Epithelial cell of proximal tubule (primary cell): ENCODE measurements at regions not wholly inside any gene's neighbourhood (a gene's known extent, or its start where the extent isn't known, plus 50 kb on each side); places are given as distances from the start of the nearest gene placed in this dataset.

Source experiments
- DNase-seq: peaks from one replicate; pipeline ENCODE4 v3.0.0-alpha.2; 2011; ENCODE audit warnings: low read depth
- H3K4me3 ChIP-seq: 2 replicates; pipeline ENCODE4 v1.5.1; 2011; ENCODE audit warnings: low read depth, mild to moderate bottlenecking, low read length
- TF ChIP-seq, protein P1 (sequence below): conservative IDR thresholded peaks from 2 replicates; pipeline ENCODE4 v1.5.1; 2012; ENCODE audit warnings: low read depth, mild to moderate bottlenecking, low read length

DNA sequence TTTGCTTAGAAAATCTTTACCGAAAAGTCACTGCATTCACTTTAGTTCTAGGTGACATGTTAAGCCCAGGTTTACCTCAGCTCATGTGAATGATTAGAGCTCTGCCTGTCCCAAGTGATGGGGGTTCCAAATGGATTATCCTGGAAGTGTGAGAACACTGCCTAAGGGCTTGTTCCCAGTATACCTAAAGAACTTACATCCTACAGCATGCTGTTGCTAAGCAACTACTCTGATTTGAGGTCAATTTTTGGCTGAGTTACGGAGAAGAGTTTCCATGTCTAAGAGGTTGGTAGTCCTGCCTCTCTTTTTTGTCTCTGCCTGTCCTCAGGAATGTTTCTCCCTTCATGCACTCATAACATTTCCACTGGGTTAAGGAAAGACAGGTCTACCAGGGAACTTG, 67.6 kb upstream of the UGT2B15 start:
- TF ChIP-seq, protein P1, sequence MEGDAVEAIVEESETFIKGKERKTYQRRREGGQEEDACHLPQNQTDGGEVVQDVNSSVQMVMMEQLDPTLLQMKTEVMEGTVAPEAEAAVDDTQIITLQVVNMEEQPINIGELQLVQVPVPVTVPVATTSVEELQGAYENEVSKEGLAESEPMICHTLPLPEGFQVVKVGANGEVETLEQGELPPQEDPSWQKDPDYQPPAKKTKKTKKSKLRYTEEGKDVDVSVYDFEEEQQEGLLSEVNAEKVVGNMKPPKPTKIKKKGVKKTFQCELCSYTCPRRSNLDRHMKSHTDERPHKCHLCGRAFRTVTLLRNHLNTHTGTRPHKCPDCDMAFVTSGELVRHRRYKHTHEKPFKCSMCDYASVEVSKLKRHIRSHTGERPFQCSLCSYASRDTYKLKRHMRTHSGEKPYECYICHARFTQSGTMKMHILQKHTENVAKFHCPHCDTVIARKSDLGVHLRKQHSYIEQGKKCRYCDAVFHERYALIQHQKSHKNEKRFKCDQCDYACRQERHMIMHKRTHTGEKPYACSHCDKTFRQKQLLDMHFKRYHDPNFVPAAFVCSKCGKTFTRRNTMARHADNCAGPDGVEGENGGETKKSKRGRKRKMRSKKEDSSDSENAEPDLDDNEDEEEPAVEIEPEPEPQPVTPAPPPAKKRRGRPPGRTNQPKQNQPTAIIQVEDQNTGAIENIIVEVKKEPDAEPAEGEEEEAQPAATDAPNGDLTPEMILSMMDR, result no peak
- no peak for DNase-seq

GRCh38 chr4:68744368-68744767, 71.4 kb upstream of the UGT2B10 start:
- TF ChIP-seq, protein P1, result no peak
- H3K4me3 ChIP-seq, result no peak overlapping the region
- no peak for DNase-seq

More for the DNA sequence above, 67.6 kb upstream of the UGT2B15 start:
- H3K4me3 ChIP-seq, result no peak overlapping the region

DNA sequence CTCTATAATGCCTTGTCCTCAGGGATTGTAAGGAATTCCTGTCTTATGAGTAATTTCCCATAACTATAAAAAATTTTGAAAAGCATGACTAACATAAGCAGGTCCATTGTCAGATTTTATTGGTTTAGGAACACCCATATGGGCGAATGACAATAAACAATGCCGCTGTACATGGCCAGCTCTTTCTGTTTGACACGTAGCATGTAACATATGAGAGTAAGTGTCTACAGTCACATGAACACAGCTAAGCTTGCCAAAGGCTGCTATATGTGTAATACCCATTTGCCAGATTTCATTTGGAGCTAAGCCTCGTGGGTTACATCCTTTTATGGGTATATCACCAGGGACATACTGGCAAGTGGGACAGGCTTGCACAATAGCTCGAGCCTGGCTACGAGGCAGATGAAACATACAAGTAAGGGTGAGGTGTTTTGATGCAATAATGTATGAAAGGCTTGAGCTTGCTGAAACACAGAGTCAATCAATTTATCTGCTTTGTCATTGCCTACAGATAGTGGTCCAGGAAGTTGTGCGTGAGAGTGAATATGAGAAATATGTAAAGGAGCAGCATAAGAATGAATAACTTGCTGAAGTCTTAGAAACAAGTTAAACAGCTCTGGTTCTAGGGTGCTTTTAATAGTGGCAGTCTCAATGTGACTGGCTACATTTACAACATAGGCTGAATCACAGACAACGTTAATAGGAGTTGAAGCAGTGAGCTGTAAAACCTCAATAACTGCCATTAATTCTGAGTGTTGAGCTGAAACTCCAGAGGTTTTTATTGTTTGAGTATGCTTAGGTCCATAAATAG, 67.4 kb upstream of the UGT2B10 start:
- DNase-seq, result peak; percentile 41
- TF ChIP-seq, protein P1, result no peak

DNA sequence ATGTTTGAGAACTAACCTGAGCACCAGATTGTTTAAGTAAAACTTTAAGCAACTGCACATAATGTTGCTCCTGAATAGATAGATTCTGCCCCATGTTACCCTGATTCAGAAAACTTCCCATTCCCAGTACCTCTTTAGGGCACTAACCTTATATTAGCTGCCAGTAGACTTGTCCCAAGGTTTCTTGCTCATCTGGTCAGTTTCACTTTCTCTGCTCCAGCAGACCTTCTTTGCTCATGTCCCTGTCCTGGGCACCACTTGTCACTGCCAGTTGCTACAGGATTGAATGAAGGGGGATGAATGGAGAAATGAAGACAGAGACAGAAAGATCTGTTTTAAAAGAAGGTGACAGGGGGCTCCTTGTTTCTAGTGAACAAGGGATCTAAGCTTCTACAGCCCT, 65.2 kb upstream of the UGT2B10 start:
- no peak for DNase-seq
- no peak overlapping the region for H3K4me3 ChIP-seq
- TF ChIP-seq, protein P1, result no peak

More for the DNA sequence above, 67.4 kb upstream of the UGT2B10 start:
- no peak overlapping the region for H3K4me3 ChIP-seq

- DNase-seq, result no peak
- no peak overlapping the region for H3K4me3 ChIP-seq
- TF ChIP-seq, protein P1, result no peak
Observed at GRCh38 chr4:68751138-68751537, 64.7 kb upstream of the UGT2B10 start.

DNA sequence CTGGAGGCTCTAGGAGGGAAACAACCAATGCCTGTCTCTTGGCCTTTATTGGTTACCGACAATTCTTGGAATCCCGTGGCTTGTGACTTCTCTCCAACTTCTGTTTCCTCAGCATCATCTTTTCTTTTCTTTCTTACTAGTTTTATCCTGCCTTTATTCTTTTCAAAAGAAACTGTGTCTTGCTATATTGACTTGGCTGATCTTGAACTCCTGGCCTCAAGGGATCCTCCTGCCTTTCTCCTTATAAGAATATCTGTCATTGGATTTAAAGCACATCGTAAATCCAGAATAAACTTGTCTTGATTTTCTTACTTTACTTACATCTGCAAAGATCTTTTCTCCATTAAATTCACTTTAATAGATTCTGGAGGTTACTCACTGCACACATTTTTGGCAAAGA, 49.9 kb upstream of the UGT2B10 start:
- TF ChIP-seq, protein P1, result no peak

More for the DNA sequence above, 49.9 kb upstream of the UGT2B10 start:
- H3K4me3 ChIP-seq, result no peak overlapping the region
- no peak for DNase-seq
